NCI-H2227 (cell line): ENCODE measurements at regions not wholly inside any gene's neighbourhood (a gene's known extent, or its start where the extent isn't known, plus 50 kb on each side); places are given as distances from the start of the nearest gene placed in this dataset.
"Not testable (repeated sequence)": the region's sequence is repeated elsewhere in the genome, so short reads cannot be mapped to it uniquely, and the experiment has no call there.

ENCODE experiments used
- DNase-seq: peaks from one replicate; lab custom pipeline; 2025; ENCODE audit not compliant: unreplicated experiment; lab: John Stamatoyannopoulos, UW

- DNase-seq, result not testable (repeated sequence)
These were observed 63.2 kb upstream of the IER3 start for GRCh38 chr6:30807566-30807965.

DNA sequence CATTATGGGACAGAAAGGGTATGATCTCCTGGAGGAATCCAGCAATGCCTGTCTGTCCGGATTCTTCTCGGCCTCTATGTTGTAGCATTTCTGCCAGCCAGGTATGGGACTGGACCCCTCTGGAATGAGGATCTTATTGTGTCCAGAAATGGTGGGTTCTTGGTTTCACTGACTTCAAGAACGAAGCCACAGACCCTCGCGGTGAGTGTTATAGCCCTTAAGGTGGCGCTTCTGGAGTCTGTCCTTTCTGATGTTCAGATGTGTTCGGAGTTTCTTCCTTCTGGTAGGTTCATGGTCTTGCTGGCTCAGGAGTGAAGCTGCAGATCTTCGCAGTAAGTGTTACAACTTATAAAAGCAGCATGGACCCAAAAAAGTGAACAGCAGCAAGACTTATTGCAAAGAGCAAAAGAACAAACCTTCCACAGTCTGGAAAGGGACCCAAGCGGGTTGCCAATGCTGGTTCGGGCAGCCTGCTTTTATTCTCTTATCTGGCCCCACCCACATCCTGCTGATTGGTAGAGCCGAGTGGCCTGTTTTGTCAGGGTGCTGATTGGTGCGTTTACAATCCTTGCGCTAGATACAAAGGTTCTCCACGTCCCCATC lies 62.3 kb upstream of the IER3 start:
- DNase-seq, result no peak

- no peak for DNase-seq
These were observed 60.0 kb upstream of the IER3 start for GRCh38 chr6:30804333-30804732.

DNA sequence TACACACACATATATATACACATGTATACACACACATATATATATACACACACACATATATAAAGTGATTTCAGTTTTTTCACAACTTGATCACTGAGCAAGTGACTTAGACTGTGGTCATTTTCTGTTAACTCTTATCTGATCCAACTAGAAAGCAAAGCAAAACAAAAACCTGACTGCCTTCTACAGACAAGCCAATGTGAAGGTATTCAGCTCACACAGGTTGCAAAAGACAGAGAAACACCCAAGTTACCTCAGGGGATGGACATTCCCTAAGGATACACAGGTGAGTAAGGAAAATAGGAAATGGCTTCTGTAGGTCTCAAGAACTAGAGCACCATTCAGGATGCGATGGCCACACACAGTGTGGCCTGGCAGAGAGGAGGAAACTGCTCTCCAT lies 58.4 kb upstream of the IER3 start:
- DNase-seq, result no peak

- DNase-seq, result no peak
These were observed 57.6 kb upstream of the IER3 start for GRCh38 chr6:30801950-30802349.

DNA sequence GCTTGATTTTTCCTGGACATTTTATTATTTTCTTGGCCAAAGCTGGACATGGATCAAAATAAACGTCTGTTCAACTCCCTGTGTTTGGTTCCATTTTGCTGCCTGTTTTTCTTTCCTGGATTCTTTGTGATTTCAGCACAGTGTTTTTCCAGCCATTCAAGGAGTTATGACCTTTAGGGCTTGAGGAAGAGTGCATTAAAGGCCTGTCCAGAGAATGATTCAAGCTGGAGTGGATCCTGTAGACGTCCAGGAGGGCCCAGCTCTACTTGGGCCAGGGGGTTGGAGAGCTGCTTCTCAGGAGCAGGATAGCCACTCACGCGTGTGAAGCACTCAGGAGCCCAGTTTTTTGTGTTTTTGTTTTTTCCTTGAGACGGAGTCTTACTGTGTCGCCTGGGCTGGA lies 56.5 kb upstream of the IER3 start:
- no peak for DNase-seq

DNA sequence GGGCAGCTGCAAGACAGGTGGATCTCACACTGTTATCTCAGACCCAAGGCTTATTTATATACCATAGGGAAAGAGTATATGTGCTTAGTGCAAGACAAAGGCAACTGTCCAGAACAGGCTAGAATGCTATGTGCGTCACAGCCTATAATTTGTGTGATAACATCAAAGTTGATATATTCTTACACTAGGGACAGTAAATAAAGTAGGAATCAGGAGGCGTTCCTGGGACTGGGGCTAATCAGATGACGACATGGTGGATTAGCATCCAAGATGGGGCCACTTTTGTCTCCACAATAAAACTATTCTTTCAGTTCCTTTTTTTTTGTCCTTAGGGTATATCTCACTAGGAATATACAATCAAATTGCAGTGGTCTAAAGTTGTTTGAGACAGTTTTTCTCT lies 54.9 kb upstream of the IER3 start:
- DNase-seq, result no peak

DNA sequence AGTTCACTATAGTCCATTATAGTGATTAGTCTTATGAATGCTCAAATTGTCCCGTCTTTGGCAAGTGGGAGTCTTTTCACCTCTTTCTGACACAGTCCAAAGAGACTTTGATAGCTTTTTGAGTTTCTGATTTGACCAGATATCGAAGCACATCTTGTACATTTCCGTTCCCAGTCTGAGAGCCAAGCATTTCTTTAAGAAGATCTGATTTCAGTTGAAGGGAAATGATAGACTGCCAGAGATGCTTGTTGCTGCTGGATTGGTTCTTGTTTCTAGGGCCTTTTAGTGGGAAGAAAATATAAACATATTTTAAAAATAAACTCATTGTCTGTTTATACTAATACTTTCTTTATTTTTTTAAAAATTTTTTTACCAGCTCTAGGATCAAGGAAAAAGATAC lies 54.1 kb upstream of the IER3 start:
- no peak for DNase-seq

DNA sequence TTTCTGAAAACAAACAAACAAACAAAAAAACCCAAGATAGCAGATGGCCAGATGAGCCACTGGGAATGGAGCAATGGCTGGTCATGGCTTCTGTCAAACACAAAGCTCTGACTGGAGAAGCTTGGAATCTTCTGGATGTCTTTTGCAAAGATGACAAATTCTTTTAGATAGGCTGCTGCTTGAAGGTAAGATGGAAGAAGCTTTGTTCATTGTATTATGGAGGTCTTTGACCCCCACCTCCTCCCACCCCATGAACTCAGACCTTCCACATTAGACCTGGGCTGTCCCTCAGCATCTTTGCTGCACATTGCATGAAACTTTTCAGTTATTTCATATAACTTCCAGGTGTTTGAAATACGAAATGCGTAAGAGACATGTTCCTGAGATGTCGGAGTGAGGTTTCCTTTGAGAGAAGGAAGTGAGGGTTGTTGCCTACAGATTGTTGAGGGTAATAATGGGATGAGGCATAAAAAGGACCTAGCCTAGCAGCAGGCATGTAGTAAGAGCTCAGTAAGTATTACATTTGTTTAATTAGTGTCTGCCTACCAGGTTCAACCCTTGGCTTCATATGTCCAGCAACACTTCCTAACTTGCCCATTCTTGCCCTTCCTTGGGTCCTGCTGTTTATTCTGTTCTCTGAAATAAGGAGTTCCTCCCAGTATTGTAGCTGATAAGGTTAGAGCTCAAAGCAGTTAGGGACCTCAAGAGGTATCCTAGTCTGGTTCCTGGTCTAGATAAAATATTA lies 51.4 kb upstream of the IER3 start:
- no peak for DNase-seq
